ENCODE measurements at regions not wholly inside any gene's neighbourhood (a gene's known extent, or its start where the extent isn't known, plus 50 kb on each side); places are given as distances from the start of the nearest gene placed in this dataset.

DNA sequence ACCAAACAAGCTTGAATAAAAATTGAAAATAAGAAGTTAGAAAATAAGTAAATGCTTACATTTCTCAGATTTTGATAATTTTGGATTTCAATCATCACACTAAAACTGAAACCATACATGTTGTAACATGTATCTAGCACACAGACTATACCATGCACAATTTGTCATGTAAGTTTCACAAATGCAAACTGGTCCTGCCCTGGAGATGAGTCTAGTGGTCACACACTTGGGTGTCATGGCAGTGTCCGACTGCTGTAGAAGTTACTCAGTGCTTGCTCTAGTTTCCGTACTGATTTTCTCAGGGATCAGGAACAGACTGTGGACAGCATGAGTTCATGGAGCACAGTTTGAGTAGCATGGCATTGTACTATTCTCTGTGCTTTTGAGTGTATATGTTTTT, 182.9 kb upstream of the RMP24 start:
- TF ChIP-seq, protein P1, sequence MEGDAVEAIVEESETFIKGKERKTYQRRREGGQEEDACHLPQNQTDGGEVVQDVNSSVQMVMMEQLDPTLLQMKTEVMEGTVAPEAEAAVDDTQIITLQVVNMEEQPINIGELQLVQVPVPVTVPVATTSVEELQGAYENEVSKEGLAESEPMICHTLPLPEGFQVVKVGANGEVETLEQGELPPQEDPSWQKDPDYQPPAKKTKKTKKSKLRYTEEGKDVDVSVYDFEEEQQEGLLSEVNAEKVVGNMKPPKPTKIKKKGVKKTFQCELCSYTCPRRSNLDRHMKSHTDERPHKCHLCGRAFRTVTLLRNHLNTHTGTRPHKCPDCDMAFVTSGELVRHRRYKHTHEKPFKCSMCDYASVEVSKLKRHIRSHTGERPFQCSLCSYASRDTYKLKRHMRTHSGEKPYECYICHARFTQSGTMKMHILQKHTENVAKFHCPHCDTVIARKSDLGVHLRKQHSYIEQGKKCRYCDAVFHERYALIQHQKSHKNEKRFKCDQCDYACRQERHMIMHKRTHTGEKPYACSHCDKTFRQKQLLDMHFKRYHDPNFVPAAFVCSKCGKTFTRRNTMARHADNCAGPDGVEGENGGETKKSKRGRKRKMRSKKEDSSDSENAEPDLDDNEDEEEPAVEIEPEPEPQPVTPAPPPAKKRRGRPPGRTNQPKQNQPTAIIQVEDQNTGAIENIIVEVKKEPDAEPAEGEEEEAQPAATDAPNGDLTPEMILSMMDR (IDR thresholded peaks at IDR 0.05; ENCODE audit: borderline replicate concordance, extremely low read depth, low read length, poor library complexity, severe bottlenecking), result no peak
- no peak for TF ChIP-seq EZH2 (IDR thresholded peaks at IDR 0.05; ENCODE audit: borderline replicate concordance, low read depth, low read length, severe bottlenecking)
